ENCODE measurements at regions not wholly inside any gene's neighbourhood (a gene's known extent, or its start where the extent isn't known, plus 50 kb on each side); places are given as distances from the start of the nearest gene placed in this dataset. TPM values are rescaled to one million over a fixed set of nuclear protein-coding genes. Genes with fewer than 3 reads are reported as not detected.

DNA sequence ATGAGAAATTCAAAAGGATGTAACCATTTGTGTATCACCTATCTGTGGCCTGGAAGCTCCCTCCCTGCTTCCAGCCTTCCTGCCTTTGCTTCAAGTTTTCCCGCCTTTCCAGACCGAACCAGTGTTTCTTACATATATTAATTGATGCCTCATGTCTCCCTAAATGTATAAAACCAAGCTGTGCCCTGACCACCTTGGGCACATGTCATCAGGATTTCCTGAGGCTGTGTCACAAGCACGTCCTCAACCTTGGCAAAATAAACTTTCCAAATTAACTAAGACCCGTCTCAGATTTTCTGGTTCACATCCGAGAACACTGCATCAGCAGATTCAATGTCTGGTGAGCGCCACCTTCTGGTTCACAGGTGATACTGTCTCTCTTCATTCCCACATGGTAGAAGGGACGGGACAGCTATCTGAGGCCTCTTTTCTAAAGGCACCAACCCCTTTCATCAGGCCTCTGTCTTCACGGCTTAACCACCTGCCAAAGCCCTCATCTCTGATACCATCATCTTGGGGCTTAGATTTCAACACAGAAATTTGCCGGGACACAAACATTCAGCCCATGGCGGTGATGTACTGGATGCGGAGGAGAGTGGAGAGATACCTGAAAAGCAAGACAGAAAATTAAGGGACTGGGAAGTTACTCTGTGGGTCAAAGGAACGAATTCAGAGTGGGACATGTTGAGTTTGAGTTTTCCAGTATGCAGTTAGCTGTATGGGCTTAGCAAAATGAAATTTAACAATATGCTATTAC is 58.7 kb upstream of the PABPC3 start:
- Histone ChIP-seq H3K9me3 (no peaks in the 10 kb centered on the region), H3K4me3 (no peak overlapping the region), H3K4me1 (no peaks in the 10 kb centered on the region), H3K27me3 (no peaks in the 10 kb centered on the region), H3K27ac (no peak overlapping the region), H3K36me3 (no peaks in the 10 kb centered on the region)
- no peak for DNase-seq (ENCODE audit: extremely low spot score in 2 of 2)
- intact Hi-C loops (cut with DNase I), result no loop called here
- TF ChIP-seq POLR2AphosphoS5 (IDR thresholded peaks at IDR 0.05; ENCODE audit: insufficient read depth in 1 of 2, low read depth in 1 of 2) (no peak), POLR2A (IDR thresholded peaks at IDR 0.05) (no peak)
- TF ChIP-seq, protein P1, sequence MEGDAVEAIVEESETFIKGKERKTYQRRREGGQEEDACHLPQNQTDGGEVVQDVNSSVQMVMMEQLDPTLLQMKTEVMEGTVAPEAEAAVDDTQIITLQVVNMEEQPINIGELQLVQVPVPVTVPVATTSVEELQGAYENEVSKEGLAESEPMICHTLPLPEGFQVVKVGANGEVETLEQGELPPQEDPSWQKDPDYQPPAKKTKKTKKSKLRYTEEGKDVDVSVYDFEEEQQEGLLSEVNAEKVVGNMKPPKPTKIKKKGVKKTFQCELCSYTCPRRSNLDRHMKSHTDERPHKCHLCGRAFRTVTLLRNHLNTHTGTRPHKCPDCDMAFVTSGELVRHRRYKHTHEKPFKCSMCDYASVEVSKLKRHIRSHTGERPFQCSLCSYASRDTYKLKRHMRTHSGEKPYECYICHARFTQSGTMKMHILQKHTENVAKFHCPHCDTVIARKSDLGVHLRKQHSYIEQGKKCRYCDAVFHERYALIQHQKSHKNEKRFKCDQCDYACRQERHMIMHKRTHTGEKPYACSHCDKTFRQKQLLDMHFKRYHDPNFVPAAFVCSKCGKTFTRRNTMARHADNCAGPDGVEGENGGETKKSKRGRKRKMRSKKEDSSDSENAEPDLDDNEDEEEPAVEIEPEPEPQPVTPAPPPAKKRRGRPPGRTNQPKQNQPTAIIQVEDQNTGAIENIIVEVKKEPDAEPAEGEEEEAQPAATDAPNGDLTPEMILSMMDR (IDR thresholded peaks at IDR 0.05), result peak in 2 of 3 experiments; percentile 22 to 37

DNA sequence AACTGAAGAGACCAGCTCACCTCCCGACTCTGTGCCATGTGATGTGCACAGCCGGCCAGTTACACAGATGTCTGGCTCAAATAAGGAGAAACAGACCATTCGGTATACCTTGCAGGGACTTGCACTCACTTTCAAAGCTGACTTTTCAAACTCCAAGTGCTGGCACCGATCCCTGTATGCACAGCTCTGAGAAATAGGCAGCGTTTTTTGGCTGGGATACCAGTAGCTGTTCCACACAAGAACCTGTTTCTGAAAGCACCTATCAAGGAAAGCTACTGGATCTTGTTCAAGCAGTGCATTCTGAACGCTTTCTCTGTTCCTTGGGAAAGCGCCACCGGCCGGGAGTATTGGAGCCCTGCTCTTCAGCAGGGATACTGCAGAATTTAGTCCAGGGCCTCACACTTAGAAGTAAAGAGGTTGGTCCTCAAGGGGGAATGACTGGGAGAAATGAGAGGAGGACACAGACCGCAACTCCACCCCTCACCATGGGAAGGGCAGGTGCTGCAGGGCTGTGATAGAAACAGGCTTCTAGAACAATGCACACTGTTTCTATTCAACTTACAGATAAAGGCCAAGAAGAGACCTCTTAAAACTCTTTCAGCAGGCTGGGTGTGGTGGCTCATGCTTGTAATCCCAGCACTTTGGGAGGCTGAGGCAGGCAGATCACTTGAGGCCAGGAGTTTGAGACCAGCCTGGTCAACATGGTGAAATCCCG is 53.6 kb upstream of the PABPC3 start:
- H3K27me3 ChIP-seq, result no peaks in the 10 kb centered on the region
- intact Hi-C loops (cut with DNase I), result no loop called here
- no peak for DNase-seq (ENCODE audit: extremely low spot score in 2 of 2)
- no peaks in the 10 kb centered on the region for H3K36me3 ChIP-seq
- H3K4me3 ChIP-seq, result no peak overlapping the region
- no peaks in the 10 kb centered on the region for H3K4me1 ChIP-seq
- no peak overlapping the region for H3K27ac ChIP-seq
- no peak for TF ChIP-seq POLR2A (IDR thresholded peaks at IDR 0.05)
- TF ChIP-seq POLR2AphosphoS5 (IDR thresholded peaks at IDR 0.05; ENCODE audit: insufficient read depth in 1 of 2, low read depth in 1 of 2), result no peak
- TF ChIP-seq, protein P1 (IDR thresholded peaks at IDR 0.05), result no peak
- H3K9me3 ChIP-seq, result no peaks in the 10 kb centered on the region

DNA sequence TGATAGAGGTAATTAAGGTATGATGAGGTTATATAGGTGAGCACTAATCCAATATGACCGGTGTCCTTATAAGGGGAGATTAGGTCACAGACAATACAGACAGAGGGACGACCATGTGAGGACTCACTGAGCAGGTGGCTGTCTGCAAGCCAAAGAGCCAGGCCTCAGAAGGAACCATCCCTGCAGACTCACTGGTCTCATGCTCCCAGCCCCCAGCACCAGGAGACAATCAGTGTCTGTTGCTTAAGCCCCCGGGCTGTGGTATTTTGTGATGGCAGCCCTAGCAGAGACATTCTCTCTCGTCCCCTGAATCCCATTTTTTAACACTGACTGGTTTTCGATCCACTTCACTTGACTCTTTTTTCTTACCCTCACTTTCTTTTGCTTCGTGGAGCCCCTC is 51.9 kb upstream of the PABPC3 start:
- no peaks in the 10 kb centered on the region for H3K36me3 ChIP-seq
- H3K27ac ChIP-seq, result no peak overlapping the region
- TF ChIP-seq POLR2AphosphoS5 (IDR thresholded peaks at IDR 0.05; ENCODE audit: insufficient read depth in 1 of 2, low read depth in 1 of 2) (no peak), POLR2A (IDR thresholded peaks at IDR 0.05) (no peak)
- TF ChIP-seq, protein P1 (IDR thresholded peaks at IDR 0.05), result no peak
- H3K27me3 ChIP-seq, result no peaks in the 10 kb centered on the region
- intact Hi-C loops (cut with DNase I), result no loop called here
- no peaks in the 10 kb centered on the region for H3K9me3 ChIP-seq
- no peaks in the 10 kb centered on the region for H3K4me1 ChIP-seq
- H3K4me3 ChIP-seq, result no peak overlapping the region
- DNase-seq (ENCODE audit: extremely low spot score in 2 of 2), result no peak

Small RNA genes in the stretch of these regions (small RNA-seq; reads per million reads assigned to genes)
- gene AL590099.1 (not detected), gene LSP1P1 (not detected)

Measured in vagina (tissue), 2 donors.